ENCODE measurements at regions not wholly inside any gene's neighbourhood (a gene's known extent, or its start where the extent isn't known, plus 50 kb on each side); places are given as distances from the start of the nearest gene placed in this dataset.

- TF ChIP-seq PHF8 (conservative IDR thresholded peaks at IDR 0.05; ENCODE audit: low read depth, low read length) (no peak), POLR2AphosphoS5 (IDR thresholded peaks at IDR 0.05; ENCODE audit: low read depth, low read length) (no peak), RAD21 (IDR thresholded peaks at IDR 0.05 in 1 of 2, conservative IDR thresholded peaks at IDR 0.05 in 1 of 2; ENCODE audit: low read depth in 2 of 2, low read length in 2 of 2) (no peak), USF2 (IDR thresholded peaks at IDR 0.05; ENCODE audit: low read length) (no peak), RNF2 (IDR thresholded peaks at IDR 0.05; ENCODE audit: borderline replicate concordance, low read depth, low read length, missing control alignments, poor library complexity, severe bottlenecking) (no peak), CTCF (IDR thresholded peaks at IDR 0.05; ENCODE audit: control extremely low read depth in 1 of 3, insufficient read depth in 1 of 3, low read depth in 1 of 3, low read length in 3 of 3) (no peak), TCF12 (IDR thresholded peaks at IDR 0.05; ENCODE audit: low read depth, low read length) (no peak), POU5F1 (IDR thresholded peaks at IDR 0.05; ENCODE audit: low read depth, low read length) (no peak), FOSL1 (IDR thresholded peaks at IDR 0.05; ENCODE audit: insufficient read depth, low read depth, low read length) (no peak), JUND (IDR thresholded peaks at IDR 0.05; ENCODE audit: low read length) (no peak), GABPA (IDR thresholded peaks at IDR 0.05; ENCODE audit: borderline replicate concordance, insufficient read depth, low read length) (no peak)
Observed at GRCh38 chr1:178038372-178038771, 55.5 kb upstream of the RASAL2 start.
